ENCODE measurements at regions not wholly inside any gene's neighbourhood (a gene's known extent, or its start where the extent isn't known, plus 50 kb on each side); places are given as distances from the start of the nearest gene placed in this dataset.

DNA sequence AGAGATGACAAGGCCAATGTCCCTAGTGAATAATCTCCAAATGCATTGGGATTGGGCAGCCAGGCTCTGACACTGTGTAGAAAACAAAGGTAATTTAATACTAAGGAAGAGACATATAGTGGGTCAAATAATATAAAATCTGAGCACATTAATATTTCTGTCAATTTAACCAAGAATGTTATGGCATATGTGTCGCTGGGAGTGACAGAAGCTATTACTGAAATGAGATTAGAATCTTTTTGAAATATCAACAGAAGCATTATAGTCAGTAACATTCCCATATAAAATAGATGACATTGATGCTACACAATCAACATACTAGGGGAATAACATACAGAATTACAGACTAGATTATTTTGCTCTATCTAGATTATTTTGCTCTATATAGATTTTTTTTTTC is 114.0 kb downstream of the BLID start:
- Histone ChIP-seq H3K4me3 (ENCODE audit: low read depth, low read length, poor library complexity, severe bottlenecking) (no peak overlapping the region), H2AFZ (ENCODE audit: low read length) (no peak overlapping the region), H3K36me3 (ENCODE audit: insufficient read depth, low read length) (no peaks in the 10 kb centered on the region), H3K4me1 (ENCODE audit: insufficient read depth, low read length, poor library complexity, severe bottlenecking) (no peaks in the 10 kb centered on the region), H3K9me2 (ENCODE audit: insufficient read depth, low read length) (no peaks in the 10 kb centered on the region), H3K27ac (ENCODE audit: low read depth, low read length, poor library complexity, severe bottlenecking) (no peak overlapping the region), H3K79me2 (ENCODE audit: insufficient read depth, low read depth, low read length) (no peaks in the 10 kb centered on the region), H4K20me1 (ENCODE audit: insufficient read depth, low read length) (no peaks in the 10 kb centered on the region), H3K4me2 (ENCODE audit: low read length) (no peak overlapping the region), H3K9me3 (ENCODE audit: low read length) (no peaks in the 10 kb centered on the region)
- ChIA-PET POLR2A (no interaction called here), CTCF (ENCODE audit: unreplicated experiment) (no interaction called here)
- DNase-seq (ENCODE audit: low spot score): no peak
- intact Hi-C loops (cut with micrococcal nuclease; ENCODE audit: unreplicated experiment): no loop called here
- no TSS peak for BruUV-seq (replicated peaks)
- no peak for TF ChIP-seq EZH2phosphoT487 (IDR thresholded peaks at IDR 0.05; ENCODE audit: borderline replicate concordance, low read depth, low read length)
- TF ChIP-seq, protein P1, sequence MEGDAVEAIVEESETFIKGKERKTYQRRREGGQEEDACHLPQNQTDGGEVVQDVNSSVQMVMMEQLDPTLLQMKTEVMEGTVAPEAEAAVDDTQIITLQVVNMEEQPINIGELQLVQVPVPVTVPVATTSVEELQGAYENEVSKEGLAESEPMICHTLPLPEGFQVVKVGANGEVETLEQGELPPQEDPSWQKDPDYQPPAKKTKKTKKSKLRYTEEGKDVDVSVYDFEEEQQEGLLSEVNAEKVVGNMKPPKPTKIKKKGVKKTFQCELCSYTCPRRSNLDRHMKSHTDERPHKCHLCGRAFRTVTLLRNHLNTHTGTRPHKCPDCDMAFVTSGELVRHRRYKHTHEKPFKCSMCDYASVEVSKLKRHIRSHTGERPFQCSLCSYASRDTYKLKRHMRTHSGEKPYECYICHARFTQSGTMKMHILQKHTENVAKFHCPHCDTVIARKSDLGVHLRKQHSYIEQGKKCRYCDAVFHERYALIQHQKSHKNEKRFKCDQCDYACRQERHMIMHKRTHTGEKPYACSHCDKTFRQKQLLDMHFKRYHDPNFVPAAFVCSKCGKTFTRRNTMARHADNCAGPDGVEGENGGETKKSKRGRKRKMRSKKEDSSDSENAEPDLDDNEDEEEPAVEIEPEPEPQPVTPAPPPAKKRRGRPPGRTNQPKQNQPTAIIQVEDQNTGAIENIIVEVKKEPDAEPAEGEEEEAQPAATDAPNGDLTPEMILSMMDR (conservative IDR thresholded peaks at IDR 0.05; ENCODE audit: low read length): no peak

DNA sequence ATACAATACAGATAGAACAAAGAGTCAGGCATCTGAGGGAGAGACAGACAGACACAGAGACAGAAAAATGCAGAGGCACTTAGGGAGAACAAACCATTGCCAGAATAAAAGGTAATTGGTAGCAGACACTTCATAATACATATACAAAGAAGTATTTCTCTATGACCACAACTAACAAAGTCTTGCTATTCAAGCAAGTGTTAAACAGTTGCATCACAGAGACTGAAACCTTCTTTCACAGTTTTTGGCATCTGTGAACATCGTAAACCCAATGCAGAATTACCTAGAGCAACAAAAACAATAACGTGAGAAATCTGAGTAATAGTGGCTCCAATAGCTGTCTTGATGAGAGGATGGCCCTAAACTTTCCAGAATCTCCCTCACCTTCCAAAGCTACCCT is 116.4 kb downstream of the BLID start:
- intact Hi-C loops (cut with micrococcal nuclease; ENCODE audit: unreplicated experiment): no loop called here
- ChIA-PET CTCF (ENCODE audit: unreplicated experiment) (no interaction called here), POLR2A (no interaction called here)
- no peaks in the 10 kb centered on the region for H3K4me1 ChIP-seq (ENCODE audit: insufficient read depth, low read length, poor library complexity, severe bottlenecking)
- TF ChIP-seq, protein P1 (conservative IDR thresholded peaks at IDR 0.05; ENCODE audit: low read length): no peak
- no peak for TF ChIP-seq EZH2phosphoT487 (IDR thresholded peaks at IDR 0.05; ENCODE audit: borderline replicate concordance, low read depth, low read length)
- no peaks in the 10 kb centered on the region for H3K9me2 ChIP-seq (ENCODE audit: insufficient read depth, low read length)
- H2AFZ ChIP-seq (ENCODE audit: low read length): no peak overlapping the region
- BruUV-seq (replicated peaks): no TSS peak
- no peak for DNase-seq (ENCODE audit: low spot score)
- H3K4me2 ChIP-seq (ENCODE audit: low read length): no peak overlapping the region
- H3K27ac ChIP-seq (ENCODE audit: low read depth, low read length, poor library complexity, severe bottlenecking): no peak overlapping the region
- no peaks in the 10 kb centered on the region for H3K9me3 ChIP-seq (ENCODE audit: low read length)
- H4K20me1 ChIP-seq (ENCODE audit: insufficient read depth, low read length): no peaks in the 10 kb centered on the region
- H3K4me3 ChIP-seq (ENCODE audit: low read depth, low read length, poor library complexity, severe bottlenecking): no peak overlapping the region
- no peaks in the 10 kb centered on the region for H3K36me3 ChIP-seq (ENCODE audit: insufficient read depth, low read length)
- no peaks in the 10 kb centered on the region for H3K79me2 ChIP-seq (ENCODE audit: insufficient read depth, low read depth, low read length)

DNA sequence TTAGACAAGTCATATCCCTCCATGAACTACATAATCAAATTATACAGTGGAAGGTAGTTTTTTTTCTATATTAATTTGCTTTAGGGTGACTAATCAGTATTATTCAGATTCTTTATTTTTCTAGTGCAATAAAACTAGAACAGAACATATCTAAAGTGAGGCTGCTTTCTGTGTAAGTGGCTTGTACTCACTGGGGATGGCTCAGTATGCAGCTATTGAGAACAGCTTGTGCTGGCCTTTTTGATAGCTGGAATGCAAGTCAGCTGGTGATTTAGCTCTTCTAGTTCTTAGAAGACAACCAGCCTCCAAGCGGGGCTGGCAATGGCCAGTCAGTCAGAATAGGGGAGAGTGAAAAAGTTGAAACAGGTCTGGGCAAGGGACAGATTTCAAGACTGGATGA is 119.4 kb downstream of the BLID start:
- DNase-seq (ENCODE audit: low spot score): no peak
- no peak overlapping the region for H3K4me3 ChIP-seq (ENCODE audit: low read depth, low read length, poor library complexity, severe bottlenecking)
- H3K9me2 ChIP-seq (ENCODE audit: insufficient read depth, low read length): no peaks in the 10 kb centered on the region
- no peaks in the 10 kb centered on the region for H3K79me2 ChIP-seq (ENCODE audit: insufficient read depth, low read depth, low read length)
- H3K4me1 ChIP-seq (ENCODE audit: insufficient read depth, low read length, poor library complexity, severe bottlenecking): no peaks in the 10 kb centered on the region
- H3K9me3 ChIP-seq (ENCODE audit: low read length): no peaks in the 10 kb centered on the region
- no peak overlapping the region for H2AFZ ChIP-seq (ENCODE audit: low read length)
- no peak overlapping the region for H3K27ac ChIP-seq (ENCODE audit: low read depth, low read length, poor library complexity, severe bottlenecking)
- intact Hi-C loops (cut with micrococcal nuclease; ENCODE audit: unreplicated experiment): no loop called here
- TF ChIP-seq EZH2phosphoT487 (IDR thresholded peaks at IDR 0.05; ENCODE audit: borderline replicate concordance, low read depth, low read length): no peak
- TF ChIP-seq, protein P1 (conservative IDR thresholded peaks at IDR 0.05; ENCODE audit: low read length): no peak
- H3K36me3 ChIP-seq (ENCODE audit: insufficient read depth, low read length): no peaks in the 10 kb centered on the region
- POLR2A ChIA-PET: interaction anchor here (0.6 kb wide), 1 partner anchor 334 kb away, joined by 3 read pairs; no protein-coding TSS in a partner anchor
- no peaks in the 10 kb centered on the region for H4K20me1 ChIP-seq (ENCODE audit: insufficient read depth, low read length)
- no peak overlapping the region for H3K4me2 ChIP-seq (ENCODE audit: low read length)
- CTCF ChIA-PET (ENCODE audit: unreplicated experiment): no interaction called here
- BruUV-seq (replicated peaks): no TSS peak
